HEK293T (cell line): ENCODE measurements at regions not wholly inside any gene's neighbourhood (a gene's known extent, or its start where the extent isn't known, plus 50 kb on each side); places are given as distances from the start of the nearest gene placed in this dataset.

Experiments used
- CTCF ChIA-PET: fragments of 350-600 bp; formaldehyde crosslinking; extraction: SDS; loops from one replicate; lab custom pipeline; 2021; ENCODE audit warnings: antibody characterized with exemption, inconsistent platforms; lab: Yijun Ruan, JAX
- POLR2A ChIA-PET: fragments of 350-600 bp; formaldehyde crosslinking; extraction: SDS; loops from one replicate; lab custom pipeline; 2020; ENCODE audit warnings: antibody characterized with exemption, inconsistent platforms; lab: Yijun Ruan, JAX
- DNase-seq: peaks from one replicate; pipeline ENCODE4 v3.0.0; 2012; ENCODE audit warnings: mixed read lengths; ENCODE audit errors: extremely low spot score
- ARNT ChIP-seq: fragments of 450-650 bp; IDR thresholded peaks from 2 replicates; pipeline ENCODE4 v1.6.1; 2017; ENCODE audit warnings: mild to moderate bottlenecking
- BHLHE40 ChIP-seq: fragments of 450-650 bp; IDR thresholded peaks from 2 replicates; pipeline ENCODE4 v1.6.1; 2016; ENCODE audit warnings: mild to moderate bottlenecking, moderate library complexity, borderline replicate concordance
- CTBP1 ChIP-seq: fragments of 450-650 bp; IDR thresholded peaks from 2 replicates; pipeline ENCODE4 v1.6.1; 2016; ENCODE audit warnings: borderline replicate concordance
- ELF4 ChIP-seq: fragments of 450-650 bp; IDR thresholded peaks from 2 replicates; pipeline ENCODE4 v1.6.1; 2017; ENCODE audit warnings: antibody characterized with exemption
- FOXA1 ChIP-seq: fragments of 450-650 bp; IDR thresholded peaks from 2 replicates; pipeline ENCODE4 v1.6.1; 2016; ENCODE audit warnings: mild to moderate bottlenecking
- FOXK2 ChIP-seq: fragments of 450-650 bp; IDR thresholded peaks from 2 replicates; pipeline ENCODE4 v1.6.1; 2016; ENCODE audit warnings: mild to moderate bottlenecking
- FOXM1 ChIP-seq: fragments of 450-650 bp; IDR thresholded peaks from 2 replicates; pipeline ENCODE4 v1.6.1; 2017; ENCODE audit warnings: mild to moderate bottlenecking, borderline replicate concordance
- HDGF ChIP-seq: fragments of 450-650 bp; IDR thresholded peaks from 2 replicates; pipeline ENCODE4 v1.6.1; 2017; ENCODE audit warnings: antibody characterized with exemption, borderline replicate concordance
- L3MBTL2 ChIP-seq: fragments of 450-650 bp; conservative IDR thresholded peaks from 2 replicates; pipeline ENCODE4 v1.6.1; 2016; ENCODE audit warnings: mild to moderate bottlenecking
- LEF1 ChIP-seq: fragments of 450-650 bp; IDR thresholded peaks from 2 replicates; pipeline ENCODE4 v1.6.1; 2017; ENCODE audit warnings: mild to moderate bottlenecking, borderline replicate concordance
- NFRKB ChIP-seq: fragments of 450-650 bp; IDR thresholded peaks from 2 replicates; pipeline ENCODE4 v1.6.1; 2016; ENCODE audit warnings: mild to moderate bottlenecking, moderate library complexity
- PKNOX1 ChIP-seq: fragments of 450-650 bp; IDR thresholded peaks from 2 replicates; pipeline ENCODE4 v1.6.1; 2016
- SP1 ChIP-seq: fragments of 450-650 bp; IDR thresholded peaks from 2 replicates; pipeline ENCODE4 v1.6.1; 2017
- SUZ12 ChIP-seq: fragments of 450-650 bp; IDR thresholded peaks from 2 replicates; pipeline ENCODE4 v1.6.1; 2016; ENCODE audit warnings: mild to moderate bottlenecking
- TARDBP ChIP-seq: fragments of 450-650 bp; IDR thresholded peaks from 2 replicates; pipeline ENCODE4 v1.6.1; 2016
- ZNF384 ChIP-seq: fragments of 450-650 bp; IDR thresholded peaks from 2 replicates; pipeline ENCODE4 v1.6.1; 2016

GRCh38 chr6:22952097-22952496 lies 382.7 kb downstream of the HDGFL1 start:
- CTCF ChIA-PET, result no interaction called here
- DNase-seq, result no peak

GRCh38 chr6:22954749-22955385 lies 385.5 kb downstream of the HDGFL1 start:
- ChIA-PET CTCF (no interaction called here), POLR2A (no interaction called here)
- DNase-seq, result no peak
- TF ChIP-seq TARDBP (no peak), LEF1 (no peak)

More at GRCh38 chr6:22952097-22952496, 382.7 kb downstream of the HDGFL1 start:
- POLR2A ChIA-PET, result interaction anchor here (0.6 kb wide), 1 partner anchor 110 kb away, joined by 3 read pairs; no protein-coding TSS in a partner anchor
- TF ChIP-seq PKNOX1 (no peak), SUZ12 (no peak), FOXK2 (no peak), NFRKB (no peak), FOXM1 (no peak), HDGF (no peak)

GRCh38 chr6:22956029-22956681 lies 386.8 kb downstream of the HDGFL1 start:
- TF ChIP-seq LEF1 (no peak), FOXM1 (no peak), ARNT (no peak), HDGF (no peak), BHLHE40 (no peak), ELF4 (no peak), SP1 (no peak), SUZ12 (no peak), FOXK2 (no peak)
- CTCF ChIA-PET, result no interaction called here
- POLR2A ChIA-PET, result no interaction called here
- peak; percentile 11 for DNase-seq

GRCh38 chr6:22958677-22959076 lies 389.3 kb downstream of the HDGFL1 start:
- POLR2A ChIA-PET, result no interaction called here
- TF ChIP-seq TARDBP, result no peak
- TF ChIP-seq BHLHE40, result no peak
- TF ChIP-seq ARNT, result no peak
- no peak for TF ChIP-seq NFRKB
- no peak for DNase-seq
- CTCF ChIA-PET, result no interaction called here

GRCh38 chr6:22959571-22959970 lies 390.2 kb downstream of the HDGFL1 start:
- POLR2A ChIA-PET, result no interaction called here
- no peak for DNase-seq
- CTCF ChIA-PET, result no interaction called here
- no peak for TF ChIP-seq FOXM1
- TF ChIP-seq ELF4, result no peak
- no peak for TF ChIP-seq L3MBTL2
- TF ChIP-seq LEF1, result no peak

- ChIA-PET CTCF (no interaction called here), POLR2A (no interaction called here)
- no peak for DNase-seq
- no peak for TF ChIP-seq FOXM1
- TF ChIP-seq SP1, result no peak
- TF ChIP-seq ARNT, result no peak
- no peak for TF ChIP-seq SUZ12
- no peak for TF ChIP-seq NFRKB
- TF ChIP-seq TARDBP, result no peak
- no peak for TF ChIP-seq CTBP1
- no peak for TF ChIP-seq FOXK2
These were observed 395.0 kb downstream of the HDGFL1 start for GRCh38 chr6:22964334-22964733.

- POLR2A ChIA-PET, result no interaction called here
- CTCF ChIA-PET, result no interaction called here
- DNase-seq, result no peak
- TF ChIP-seq SUZ12 (no peak), FOXK2 (no peak), PKNOX1 (no peak), BHLHE40 (no peak), FOXA1 (no peak), NFRKB (no peak), HDGF (no peak), ZNF384 (no peak), LEF1 (no peak), ELF4 (no peak), CTBP1 (no peak), L3MBTL2 (no peak)
These were observed 396.5 kb downstream of the HDGFL1 start for GRCh38 chr6:22965889-22966288.
